GM21576 (cell line): ENCODE measurements at regions not wholly inside any gene's neighbourhood (a gene's known extent, or its start where the extent isn't known, plus 50 kb on each side); places are given as distances from the start of the nearest gene placed in this dataset.
"Not testable (repeated sequence)": the region's sequence is repeated elsewhere in the genome, so short reads cannot be mapped to it uniquely, and the experiment has no call there.

Source experiments
- ATAC-seq: cut with Tn5 transposase; IDR thresholded peaks from one replicate; pipeline ENCODE4 v1.9.1; 2021; ENCODE audit warnings: mild to moderate bottlenecking, moderate library complexity; ENCODE audit not compliant: unreplicated experiment

- ATAC-seq: no peak
These were observed 233.7 kb downstream of the THBS2 start for GRCh38 chr6:169019727-169020491.

- ATAC-seq: no peak
These were observed 234.5 kb downstream of the THBS2 start for GRCh38 chr6:169019111-169019510.

- no peak for ATAC-seq
These were observed 236.9 kb downstream of the THBS2 start for GRCh38 chr6:169016758-169017157.

- no peak for ATAC-seq
These were observed 239.1 kb downstream of the THBS2 start for GRCh38 chr6:169014211-169015197.

GRCh38 chr6:169009628-169010027 is 244.0 kb downstream of the THBS2 start:
- ATAC-seq: no peak

GRCh38 chr6:169008641-169009257 is 244.9 kb downstream of the THBS2 start:
- no peak for ATAC-seq

- ATAC-seq: no peak
These were observed 248.5 kb downstream of the THBS2 start for GRCh38 chr6:169005166-169005565.

GRCh38 chr6:169000022-169000421 is 253.6 kb downstream of the THBS2 start:
- no peak for ATAC-seq

GRCh38 chr6:168999392-168999791 is 254.3 kb downstream of the THBS2 start:
- ATAC-seq: no peak

- ATAC-seq: no peak
These were observed 257.4 kb downstream of the THBS2 start for GRCh38 chr6:168996356-168996625.

GRCh38 chr6:168995526-168996355 is 257.9 kb downstream of the THBS2 start:
- ATAC-seq: no peak

- no peak for ATAC-seq
These were observed 258.7 kb downstream of the THBS2 start for GRCh38 chr6:168994956-168995355.

GRCh38 chr6:168992446-168993144 is 261.1 kb downstream of the THBS2 start:
- no peak for ATAC-seq

GRCh38 chr6:168991695-168992094 is 262.0 kb downstream of the THBS2 start:
- ATAC-seq: not testable (repeated sequence)

- ATAC-seq: no peak
These were observed 263.5 kb downstream of the THBS2 start for GRCh38 chr6:168990019-168990751.

GRCh38 chr6:168989421-168989820 is 264.2 kb downstream of the THBS2 start:
- ATAC-seq: no peak

GRCh38 chr6:168988801-168989200 is 264.8 kb downstream of the THBS2 start:
- no peak for ATAC-seq

- no peak for ATAC-seq
These were observed 265.4 kb downstream of the THBS2 start for GRCh38 chr6:168988280-168988679.

GRCh38 chr6:168985705-168986104 is 267.9 kb downstream of the THBS2 start:
- no peak for ATAC-seq
